Type B pancreatic cell (in vitro differentiated cells): ENCODE measurements at regions not wholly inside any gene's neighbourhood (a gene's known extent, or its start where the extent isn't known, plus 50 kb on each side); places are given as distances from the start of the nearest gene placed in this dataset.

ENCODE experiments used
- DNase-seq: peaks from one replicate; pipeline ENCODE4 v3.0.0; 2021; ENCODE audit warnings: mixed read lengths; ENCODE audit not compliant: unreplicated experiment; ENCODE audit errors: extremely low spot score
- H3K27ac Mint-ChIP-seq: 2 replicates; pipeline ENCODE4 v1.8.0; 2021; ENCODE audit warnings: mild to moderate bottlenecking, mixed read lengths
- H3K27me3 Mint-ChIP-seq: 2 replicates; pipeline ENCODE4 v1.8.0; 2021; ENCODE audit warnings: mixed read lengths
- H3K36me3 Mint-ChIP-seq: 2 replicates; pipeline ENCODE4 v1.8.0; 2021; ENCODE audit warnings: mixed read lengths
- H3K4me1 Mint-ChIP-seq: one replicate; pipeline ENCODE4 v1.8.0; 2021; ENCODE audit warnings: mixed read lengths; ENCODE audit not compliant: unreplicated experiment
- H3K4me3 Mint-ChIP-seq: 2 replicates; pipeline ENCODE4 v1.8.0; 2021; ENCODE audit warnings: mild to moderate bottlenecking, mixed read lengths
- H3K9me3 Mint-ChIP-seq: 2 replicates; pipeline ENCODE4 v1.8.0; 2021; ENCODE audit warnings: mixed read lengths
- TF ChIP-seq, protein P1 (sequence below): fragments of 200-600 bp; sonication (generic); conservative IDR thresholded peaks from 2 replicates; pipeline ENCODE4 v1.5.0; 2021; ENCODE audit warnings: antibody characterized with exemption, mild to moderate bottlenecking

DNA sequence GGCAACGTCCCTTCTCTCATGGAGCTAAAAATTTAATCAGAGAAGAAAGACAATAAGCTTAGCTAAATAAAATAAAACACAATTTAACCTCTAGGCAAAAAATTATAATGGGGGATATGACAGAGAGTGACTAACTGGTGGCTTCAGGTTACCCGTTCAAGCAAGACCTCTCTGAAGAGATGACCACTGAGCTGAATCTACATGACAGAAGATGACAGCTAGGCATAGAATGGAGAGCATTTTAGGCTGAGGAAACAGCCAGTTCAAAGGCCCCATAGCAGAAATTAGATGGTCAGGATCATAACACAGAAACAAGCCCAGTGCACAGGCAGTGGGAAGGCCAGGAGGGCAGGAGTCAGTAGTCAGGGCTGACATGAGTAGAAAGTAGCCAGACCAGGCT lies 1094.3 kb downstream of the VRK1 start:
- H3K36me3 Mint-ChIP-seq: no peaks in the 10 kb centered on the region
- H3K27ac Mint-ChIP-seq: no peak overlapping the region
- TF ChIP-seq, protein P1, sequence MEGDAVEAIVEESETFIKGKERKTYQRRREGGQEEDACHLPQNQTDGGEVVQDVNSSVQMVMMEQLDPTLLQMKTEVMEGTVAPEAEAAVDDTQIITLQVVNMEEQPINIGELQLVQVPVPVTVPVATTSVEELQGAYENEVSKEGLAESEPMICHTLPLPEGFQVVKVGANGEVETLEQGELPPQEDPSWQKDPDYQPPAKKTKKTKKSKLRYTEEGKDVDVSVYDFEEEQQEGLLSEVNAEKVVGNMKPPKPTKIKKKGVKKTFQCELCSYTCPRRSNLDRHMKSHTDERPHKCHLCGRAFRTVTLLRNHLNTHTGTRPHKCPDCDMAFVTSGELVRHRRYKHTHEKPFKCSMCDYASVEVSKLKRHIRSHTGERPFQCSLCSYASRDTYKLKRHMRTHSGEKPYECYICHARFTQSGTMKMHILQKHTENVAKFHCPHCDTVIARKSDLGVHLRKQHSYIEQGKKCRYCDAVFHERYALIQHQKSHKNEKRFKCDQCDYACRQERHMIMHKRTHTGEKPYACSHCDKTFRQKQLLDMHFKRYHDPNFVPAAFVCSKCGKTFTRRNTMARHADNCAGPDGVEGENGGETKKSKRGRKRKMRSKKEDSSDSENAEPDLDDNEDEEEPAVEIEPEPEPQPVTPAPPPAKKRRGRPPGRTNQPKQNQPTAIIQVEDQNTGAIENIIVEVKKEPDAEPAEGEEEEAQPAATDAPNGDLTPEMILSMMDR: no peak
- DNase-seq: no peak
- peaks cover 6% of the 10 kb centered on the region for H3K4me1 Mint-ChIP-seq
- no peak overlapping the region for H3K4me3 Mint-ChIP-seq
- H3K27me3 Mint-ChIP-seq: no peaks in the 10 kb centered on the region
- H3K9me3 Mint-ChIP-seq: no peaks in the 10 kb centered on the region

DNA sequence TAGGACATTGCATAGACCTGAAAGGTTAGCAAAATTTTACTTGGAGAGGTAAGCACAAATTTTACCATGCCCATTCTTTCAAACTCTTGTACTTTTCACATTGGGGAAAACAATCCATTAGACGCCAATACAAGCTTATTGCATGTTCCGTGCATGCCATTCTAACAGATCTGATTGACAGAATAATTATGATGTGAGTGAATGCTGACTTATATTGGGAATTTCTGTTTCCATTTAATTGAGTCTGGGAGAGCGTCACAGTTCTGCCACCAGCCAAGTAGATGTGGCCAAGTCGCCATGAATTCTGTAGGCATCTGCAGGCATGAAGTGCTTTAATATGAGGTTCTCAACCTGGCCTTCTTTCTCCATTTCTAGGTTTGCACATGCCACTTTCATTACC lies 1097.4 kb downstream of the VRK1 start:
- Mint-ChIP-seq H3K9me3 (no peaks in the 10 kb centered on the region), H3K27me3 (no peaks in the 10 kb centered on the region), H3K4me3 (no peak overlapping the region), H3K4me1 (no peaks in the 10 kb centered on the region), H3K36me3 (no peaks in the 10 kb centered on the region), H3K27ac (no peak overlapping the region)
- TF ChIP-seq, protein P1: no peak
- DNase-seq: no peak

DNA sequence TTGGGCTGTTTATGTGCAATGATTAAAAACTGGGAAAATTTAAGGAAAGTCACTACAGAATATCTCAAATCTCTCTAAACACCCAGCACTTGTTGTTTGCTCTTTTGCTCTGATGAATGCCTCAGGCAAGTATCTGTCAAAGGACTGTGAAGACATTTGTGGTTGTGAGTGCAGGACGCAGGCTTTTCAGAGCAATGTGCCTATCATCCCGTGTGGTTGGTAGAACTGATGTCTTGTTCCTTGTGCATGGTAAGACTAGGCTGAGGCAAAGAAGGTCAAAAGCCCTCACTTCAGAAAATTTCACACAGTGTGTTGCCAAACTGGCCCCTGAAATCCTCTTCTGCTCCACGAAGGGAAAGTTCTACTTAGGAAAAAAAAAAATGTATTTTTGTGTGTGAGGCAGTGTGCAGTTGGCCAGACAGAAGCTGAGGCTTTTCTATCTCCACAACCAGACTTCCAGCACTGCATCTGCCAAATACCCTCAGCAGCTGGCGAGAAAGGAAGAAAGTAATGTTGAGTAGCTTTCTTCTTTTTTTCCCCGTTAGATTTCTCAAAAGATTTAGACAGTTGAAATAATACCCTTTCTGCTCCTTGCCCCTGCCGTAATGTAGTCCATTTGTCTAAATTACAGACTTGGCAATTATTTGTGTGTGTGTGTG lies 1103.1 kb downstream of the VRK1 start:
- Mint-ChIP-seq H3K9me3 (no peaks in the 10 kb centered on the region), H3K36me3 (no peaks in the 10 kb centered on the region), H3K4me1 (peaks cover 17% of the 10 kb centered on the region), H3K27ac (no peak overlapping the region), H3K27me3 (no peaks in the 10 kb centered on the region), H3K4me3 (no peak overlapping the region)
- no peak for DNase-seq
- TF ChIP-seq, protein P1: no peak

DNA sequence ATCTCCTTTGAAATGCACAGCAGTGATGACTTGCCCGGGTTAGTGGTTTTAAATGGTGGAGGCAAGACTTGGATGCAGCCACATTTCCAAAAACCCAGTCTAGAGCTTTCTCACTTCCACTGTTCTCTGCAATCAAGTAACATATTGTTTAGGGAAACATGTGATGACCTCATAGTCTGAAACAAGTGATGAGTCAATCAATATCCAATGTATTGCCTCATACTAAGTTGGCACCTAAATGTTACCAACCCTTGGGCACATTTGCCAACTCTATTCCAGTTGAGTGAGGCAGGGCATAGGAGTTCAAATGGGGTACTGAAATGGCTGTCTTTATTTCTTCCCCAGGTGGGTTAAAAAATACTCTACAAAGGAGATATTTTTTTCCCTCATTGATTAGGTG lies 1105.4 kb downstream of the VRK1 start:
- Mint-ChIP-seq H3K36me3 (no peaks in the 10 kb centered on the region), H3K27me3 (no peaks in the 10 kb centered on the region), H3K4me3 (no peak overlapping the region), H3K9me3 (no peaks in the 10 kb centered on the region), H3K4me1 (peaks cover 17% of the 10 kb centered on the region), H3K27ac (no peak overlapping the region)
- DNase-seq: no peak
- TF ChIP-seq, protein P1: no peak

DNA sequence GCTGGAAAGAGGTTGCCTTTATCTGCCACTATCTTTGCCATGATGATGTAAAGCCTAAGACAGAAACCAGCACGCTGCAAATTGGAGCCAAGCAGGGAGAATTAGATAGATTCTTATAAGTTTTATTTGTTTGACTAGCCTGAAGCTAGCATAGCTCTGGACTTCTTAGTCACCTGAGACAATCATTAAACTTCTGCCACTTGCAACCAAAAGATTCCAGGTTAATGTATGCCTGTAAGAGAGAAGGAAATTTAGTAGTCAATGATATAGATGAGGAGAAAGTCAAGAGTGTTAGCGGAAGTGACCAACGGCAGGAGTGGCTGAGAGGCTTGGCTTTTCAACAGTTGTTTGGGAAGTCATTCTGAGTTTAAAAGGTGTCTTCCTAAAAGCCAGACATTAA lies 1106.6 kb downstream of the VRK1 start:
- TF ChIP-seq, protein P1: no peak
- Mint-ChIP-seq H3K9me3 (peaks cover 4% of the 10 kb centered on the region), H3K4me3 (no peak overlapping the region), H3K4me1 (peaks cover 17% of the 10 kb centered on the region), H3K27me3 (peaks cover 3% of the 10 kb centered on the region), H3K36me3 (no peaks in the 10 kb centered on the region), H3K27ac (no peak overlapping the region)
- DNase-seq: no peak

DNA sequence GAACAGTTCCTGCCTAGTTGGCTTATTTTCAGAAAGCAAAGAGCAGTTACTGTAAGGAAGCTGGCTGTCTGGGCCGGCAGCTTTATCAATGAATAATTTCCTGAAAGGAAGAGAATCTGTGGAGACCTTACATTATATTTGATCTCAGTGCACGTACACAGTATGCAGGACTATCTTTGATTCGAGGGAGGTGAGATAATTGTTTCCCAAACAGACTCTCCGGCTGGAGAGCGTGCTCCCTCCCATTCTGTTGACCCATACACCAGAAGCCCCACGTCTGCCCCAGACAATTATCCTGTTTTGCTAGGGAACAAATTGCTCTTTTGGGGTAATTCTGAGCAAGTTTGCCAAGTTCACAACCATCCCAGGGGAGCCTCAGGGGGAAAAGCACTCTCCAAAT lies 1115.0 kb downstream of the VRK1 start:
- H3K4me1 Mint-ChIP-seq: peaks cover 10% of the 10 kb centered on the region
- TF ChIP-seq, protein P1: no peak
- H3K4me3 Mint-ChIP-seq: no peak overlapping the region
- no peak for DNase-seq
- H3K36me3 Mint-ChIP-seq: no peaks in the 10 kb centered on the region
- no peak overlapping the region for H3K27ac Mint-ChIP-seq
- peaks cover 4% of the 10 kb centered on the region for H3K9me3 Mint-ChIP-seq
- peaks cover 21% of the 10 kb centered on the region for H3K27me3 Mint-ChIP-seq
